Erythroblast (primary cell): ENCODE measurements at regions not wholly inside any gene's neighbourhood (a gene's known extent, or its start where the extent isn't known, plus 50 kb on each side); places are given as distances from the start of the nearest gene placed in this dataset.

Experiments used
- GATA1 ChIP-seq: IDR thresholded peaks from 2 replicates; pipeline ENCODE4 v1.6.1; 2011; ENCODE audit warnings: low read depth, mild to moderate bottlenecking, control low read depth, low read length, moderate library complexity
- POLR2A ChIP-seq: IDR thresholded peaks from 2 replicates; pipeline ENCODE4 v1.6.1; 2011; ENCODE audit warnings: mild to moderate bottlenecking, low read length

- TF ChIP-seq POLR2A, result no peak
- TF ChIP-seq GATA1, result no peak
These were observed 77.6 kb upstream of the SESN3 start for GRCh38 chr11:95308512-95309035.
